HFF-Myc (cell line): ENCODE measurements at regions not wholly inside any gene's neighbourhood (a gene's known extent, or its start where the extent isn't known, plus 50 kb on each side); places are given as distances from the start of the nearest gene placed in this dataset.

Experiments
- DNase-seq: peaks from one replicate; pipeline ENCODE4 v3.0.0-alpha.2; 2011; ENCODE audit warnings: low read depth; ENCODE audit errors: extremely low read depth
- H3K4me3 ChIP-seq: replicated peaks from 2 replicates; pipeline ENCODE4 v1.5.1; 2011; ENCODE audit warnings: low read depth, mild to moderate bottlenecking, control low read depth, low read length
- TF ChIP-seq, protein P1 (sequence below): IDR thresholded peaks from 2 replicates; pipeline ENCODE4 v1.5.1; 2012; ENCODE audit warnings: mild to moderate bottlenecking, low read depth, low read length, control low read depth; ENCODE audit errors: missing control alignments

DNA sequence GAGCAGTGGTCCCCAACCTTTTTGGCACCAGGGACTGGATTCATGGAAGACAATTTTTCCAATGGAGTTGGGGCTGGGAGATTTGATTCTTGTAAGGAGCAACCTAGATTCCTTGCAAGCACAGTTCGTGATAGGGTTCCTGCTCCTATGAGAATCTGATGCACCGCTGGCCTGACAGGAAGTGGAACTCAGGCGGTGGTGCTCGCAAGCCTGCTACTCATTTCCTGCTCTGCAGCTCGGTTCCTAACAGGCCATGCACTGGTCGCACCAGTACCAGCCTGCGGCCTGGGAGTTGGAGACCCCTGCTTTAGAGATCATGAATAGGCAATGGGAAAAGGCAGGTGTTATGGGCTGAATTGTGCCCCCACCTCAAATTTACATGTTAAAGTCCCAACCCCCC, 131.2 kb downstream of the PFDN4 start:
- no peak overlapping the region for H3K4me3 ChIP-seq
- TF ChIP-seq, protein P1, sequence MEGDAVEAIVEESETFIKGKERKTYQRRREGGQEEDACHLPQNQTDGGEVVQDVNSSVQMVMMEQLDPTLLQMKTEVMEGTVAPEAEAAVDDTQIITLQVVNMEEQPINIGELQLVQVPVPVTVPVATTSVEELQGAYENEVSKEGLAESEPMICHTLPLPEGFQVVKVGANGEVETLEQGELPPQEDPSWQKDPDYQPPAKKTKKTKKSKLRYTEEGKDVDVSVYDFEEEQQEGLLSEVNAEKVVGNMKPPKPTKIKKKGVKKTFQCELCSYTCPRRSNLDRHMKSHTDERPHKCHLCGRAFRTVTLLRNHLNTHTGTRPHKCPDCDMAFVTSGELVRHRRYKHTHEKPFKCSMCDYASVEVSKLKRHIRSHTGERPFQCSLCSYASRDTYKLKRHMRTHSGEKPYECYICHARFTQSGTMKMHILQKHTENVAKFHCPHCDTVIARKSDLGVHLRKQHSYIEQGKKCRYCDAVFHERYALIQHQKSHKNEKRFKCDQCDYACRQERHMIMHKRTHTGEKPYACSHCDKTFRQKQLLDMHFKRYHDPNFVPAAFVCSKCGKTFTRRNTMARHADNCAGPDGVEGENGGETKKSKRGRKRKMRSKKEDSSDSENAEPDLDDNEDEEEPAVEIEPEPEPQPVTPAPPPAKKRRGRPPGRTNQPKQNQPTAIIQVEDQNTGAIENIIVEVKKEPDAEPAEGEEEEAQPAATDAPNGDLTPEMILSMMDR = no peak
- DNase-seq = no peak

DNA sequence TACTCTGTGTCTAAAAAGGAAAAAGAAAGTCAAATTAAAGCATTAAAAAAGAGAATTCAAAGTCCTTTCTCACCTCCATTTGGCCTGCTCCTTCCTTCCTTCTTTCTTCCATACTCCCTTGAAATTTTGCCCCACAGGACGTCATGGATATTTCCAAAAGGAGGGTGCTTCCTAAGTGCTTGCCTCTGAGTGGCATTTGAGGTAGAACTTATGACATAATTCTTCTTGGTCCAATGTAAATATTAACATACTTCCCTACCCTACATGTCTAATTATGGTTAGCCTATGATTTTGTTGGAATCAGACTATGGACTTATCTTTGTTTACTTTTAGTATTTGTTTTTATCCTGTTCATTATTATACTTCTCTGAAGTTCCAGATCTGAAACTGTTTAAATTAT, 132.3 kb downstream of the PFDN4 start:
- H3K4me3 ChIP-seq = no peak overlapping the region
- no peak for DNase-seq
- TF ChIP-seq, protein P1 = no peak

DNA sequence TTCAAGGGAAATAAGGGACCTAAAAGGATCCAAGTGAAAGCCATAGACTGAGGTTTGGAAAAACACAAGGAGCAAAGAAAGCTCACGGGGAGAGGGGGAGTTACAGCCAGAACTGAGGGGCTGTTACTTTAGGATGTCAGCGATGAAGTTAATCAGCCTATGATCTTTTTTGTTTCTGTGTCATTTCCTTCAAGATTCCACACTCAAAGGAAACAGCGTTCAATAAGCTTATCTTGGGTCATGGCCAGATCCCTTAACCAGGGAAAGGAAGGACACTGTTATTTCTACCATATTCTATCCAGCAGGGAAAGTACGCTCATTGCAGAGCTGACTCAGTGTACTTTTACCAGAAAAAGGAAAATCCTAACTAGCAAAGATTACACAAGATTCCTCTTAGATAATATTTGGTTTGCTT, 132.8 kb downstream of the PFDN4 start:
- TF ChIP-seq, protein P1 = no peak
- DNase-seq = peak; percentile 24
- no peak overlapping the region for H3K4me3 ChIP-seq

DNA sequence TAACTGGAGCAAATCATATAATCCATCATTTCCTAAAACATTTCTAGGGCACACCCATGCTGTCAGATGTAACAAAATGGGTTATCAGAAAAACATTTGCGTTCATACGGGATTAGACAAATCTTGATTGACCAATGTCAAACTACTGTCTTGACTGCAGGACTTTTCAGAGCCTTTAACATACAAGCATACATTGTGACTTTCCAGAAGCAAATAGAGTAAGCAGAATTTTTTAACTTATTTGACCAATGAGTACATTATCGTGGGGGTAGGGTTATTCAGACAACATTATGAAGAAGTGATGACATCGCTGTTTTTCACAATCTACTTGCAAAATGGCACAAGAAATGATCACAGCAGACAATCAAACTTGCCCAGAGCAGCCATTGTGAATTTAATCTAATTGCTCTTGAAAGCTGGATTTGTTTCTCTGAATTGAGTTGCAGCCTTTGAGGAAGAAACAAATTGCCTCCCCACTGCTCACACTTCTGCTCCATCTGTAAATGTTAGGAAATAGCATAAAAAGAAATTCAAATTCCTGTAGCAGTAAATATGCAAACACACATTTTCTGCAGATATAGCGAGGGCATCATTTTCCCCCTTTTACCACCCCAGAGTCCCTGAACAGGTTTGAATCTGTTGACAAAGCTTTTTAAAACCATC, 133.0 kb upstream of the DOK5 start:
- DNase-seq = no peak
- TF ChIP-seq, protein P1 = no peak
- no peak overlapping the region for H3K4me3 ChIP-seq

DNA sequence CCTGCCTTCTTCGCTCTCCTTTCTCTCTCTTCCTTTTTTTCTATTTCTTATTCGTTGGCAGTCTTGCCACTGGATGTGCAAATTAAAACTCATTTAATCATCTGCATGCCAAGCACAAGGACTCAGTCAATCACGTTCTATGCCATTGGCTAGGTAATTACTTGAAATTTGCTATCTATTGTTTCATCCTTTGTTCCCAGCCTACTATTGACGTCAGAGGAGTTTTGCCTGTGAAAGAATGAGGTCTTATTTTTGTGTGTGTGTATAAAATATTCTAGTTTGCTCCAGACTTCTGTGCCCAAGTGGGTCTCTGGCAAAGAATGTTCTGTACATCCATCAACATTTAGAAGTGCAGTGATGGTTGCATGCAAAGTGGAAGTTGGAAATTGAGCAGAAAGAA, 132.3 kb upstream of the DOK5 start:
- TF ChIP-seq, protein P1 = no peak
- no peak overlapping the region for H3K4me3 ChIP-seq
- DNase-seq = no peak

DNA sequence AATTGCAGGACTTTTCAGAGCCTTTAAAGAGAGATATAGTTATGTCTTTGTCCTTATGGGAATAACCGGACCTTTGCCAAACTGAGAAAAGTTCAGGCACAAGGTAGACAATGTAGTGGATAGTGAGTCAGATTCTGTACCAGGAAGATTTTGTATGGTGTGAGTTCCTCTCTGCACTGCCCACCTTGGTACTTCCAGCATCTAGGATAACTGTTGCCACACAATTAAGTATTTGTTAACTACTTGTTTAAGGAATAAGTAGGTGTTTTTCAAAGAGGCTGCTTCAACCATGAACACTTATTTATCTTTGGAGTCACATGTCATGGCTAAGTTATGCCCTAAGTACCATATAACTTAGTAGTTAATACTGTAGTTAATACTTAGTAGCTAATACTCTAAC, 131.8 kb upstream of the DOK5 start:
- H3K4me3 ChIP-seq = no peak overlapping the region
- TF ChIP-seq, protein P1 = no peak
- no peak for DNase-seq

DNA sequence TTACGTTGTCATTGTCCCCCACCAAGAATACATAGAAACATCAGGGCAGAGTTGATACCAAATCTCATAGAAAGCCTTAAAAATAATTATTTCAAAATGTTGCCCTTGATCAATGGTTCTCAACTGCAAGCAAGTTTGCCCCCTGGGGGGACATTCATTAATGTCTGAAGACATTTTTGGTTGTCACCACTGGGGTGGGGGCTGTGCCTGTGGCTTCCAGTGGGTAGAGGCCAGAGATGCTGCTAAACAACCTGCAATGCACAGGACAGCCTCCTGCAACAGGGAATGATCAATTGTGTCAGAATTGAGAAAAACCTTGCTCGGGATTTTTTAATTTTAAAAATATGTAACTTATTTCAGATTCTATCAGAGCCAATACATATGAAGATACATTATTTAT, 130.6 kb upstream of the DOK5 start:
- no peak overlapping the region for H3K4me3 ChIP-seq
- TF ChIP-seq, protein P1 = no peak
- no peak for DNase-seq
